ENCODE measurements at regions not wholly inside any gene's neighbourhood (a gene's known extent, or its start where the extent isn't known, plus 50 kb on each side); places are given as distances from the start of the nearest gene placed in this dataset.
"Not testable (repeated sequence)": the region's sequence is repeated elsewhere in the genome, so short reads cannot be mapped to it uniquely, and the experiment has no call there.

- H3K36me3 Mint-ChIP-seq (ENCODE audit: insufficient read depth in 1 of 3, low read depth in 3 of 3) = peaks cover 9 to 14% (median 12%) of the 10 kb centered on the region in 3 experiments
- WGBS (ENCODE audit: extremely low coverage, insufficient read length, low lambda C conversion rate) = no CpG with 5 or more reads among the region's 7 CpGs
- no peak overlapping the region for H3K23ac ChIP-seq (ENCODE audit: insufficient read length, low read depth, low read length)
These were observed 250.5 kb downstream of the DSC3 start for GRCh38 chr18:30792051-30792450.

GRCh38 chr18:30788411-30788991 is 254.0 kb downstream of the DSC3 start:
- not testable (repeated sequence) for H3K27ac ChIP-seq (ENCODE audit: insufficient read length, low read depth, low read length); H2BK15ac ChIP-seq (ENCODE audit: low read depth, low read length); H2AK5ac ChIP-seq (ENCODE audit: insufficient read length, low read length); H4K20me1 ChIP-seq (ENCODE audit: control insufficient read depth, insufficient read depth, insufficient read length); H3T11ph ChIP-seq (ENCODE audit: low read length); H3K23me2 ChIP-seq (ENCODE audit: insufficient read length, low read depth, low read length, poor library complexity, severe bottlenecking); H3K79me1 ChIP-seq (ENCODE audit: insufficient read depth, low read depth, low read length, poor library complexity, severe bottlenecking); H3K4me1 ChIP-seq (ENCODE audit: insufficient read depth, low read length); H3K27me3 ChIP-seq (ENCODE audit: insufficient read depth, low read length); H3K18ac ChIP-seq (ENCODE audit: insufficient read length, low read depth, low read length); H3K27me3 Mint-ChIP-seq (ENCODE audit: low read depth); H3K79me2 ChIP-seq (ENCODE audit: insufficient read depth, low read length); H3K56ac ChIP-seq (ENCODE audit: insufficient read length, low read depth, low read length); H3K4ac ChIP-seq (ENCODE audit: low read depth, low read length); H2AFZ ChIP-seq (ENCODE audit: low read length); H3K4me2 ChIP-seq (ENCODE audit: insufficient read depth, insufficient read length, low read length); H3K9ac ChIP-seq (ENCODE audit: extremely low read depth, insufficient read length, low read length); H2BK12ac ChIP-seq (ENCODE audit: insufficient read length, low read depth, low read length); H2BK120ac ChIP-seq (ENCODE audit: low read depth, low read length, poor library complexity, severe bottlenecking); H3K4me3 Mint-ChIP-seq; DNase-seq; H3K27ac Mint-ChIP-seq; H3K4me1 Mint-ChIP-seq; H4K91ac ChIP-seq (ENCODE audit: insufficient read length, low read depth, low read length); H3K23ac ChIP-seq (ENCODE audit: insufficient read length, low read depth, low read length); H3K14ac ChIP-seq (ENCODE audit: insufficient read depth, low read length); H2BK20ac ChIP-seq (ENCODE audit: low read depth, low read length, poor library complexity, severe bottlenecking); H4K5ac ChIP-seq (ENCODE audit: insufficient read length, low read depth, low read length); H3K9me3 ChIP-seq (ENCODE audit: control insufficient read depth, low read depth, low read length); H4K8ac ChIP-seq (replicated peaks; ENCODE audit: insufficient read length, low read depth, low read length); H2BK5ac ChIP-seq (ENCODE audit: insufficient read length, low read length)
- Mint-ChIP-seq H3K36me3 (ENCODE audit: insufficient read depth in 1 of 3, low read depth in 3 of 3) (peaks cover 12 to 28% (median 23%) of the 10 kb centered on the region in 3 experiments), H3K9me3 (peaks cover 18 to 32% of the 10 kb centered on the region in 2 experiments)
- WGBS (ENCODE audit: extremely low coverage, insufficient read length, low lambda C conversion rate) = no CpG with 5 or more reads among the region's 22 CpGs

More at GRCh38 chr18:30792051-30792450, 250.5 kb downstream of the DSC3 start:
- no peak for DNase-seq
- Histone ChIP-seq H2AK5ac (ENCODE audit: insufficient read length, low read length) (no peak overlapping the region), H4K20me1 (ENCODE audit: control insufficient read depth, insufficient read depth, insufficient read length) (no peaks in the 10 kb centered on the region), H3K9ac (ENCODE audit: extremely low read depth, insufficient read length, low read length) (no peak overlapping the region), H2AFZ (ENCODE audit: low read length) (no peak overlapping the region), H3K27ac (ENCODE audit: insufficient read length, low read depth, low read length) (no peak overlapping the region), H3K56ac (ENCODE audit: insufficient read length, low read depth, low read length) (no peak overlapping the region), H3K27me3 (ENCODE audit: insufficient read depth, low read length) (no peaks in the 10 kb centered on the region), H2BK20ac (ENCODE audit: low read depth, low read length, poor library complexity, severe bottlenecking) (no peak overlapping the region), H3K79me1 (ENCODE audit: insufficient read depth, low read depth, low read length, poor library complexity, severe bottlenecking) (no peaks in the 10 kb centered on the region), H4K91ac (ENCODE audit: insufficient read length, low read depth, low read length) (no peak overlapping the region), H4K5ac (ENCODE audit: insufficient read length, low read depth, low read length) (no peak overlapping the region), H3K4ac (ENCODE audit: low read depth, low read length) (no peak overlapping the region), H3K23me2 (ENCODE audit: insufficient read length, low read depth, low read length, poor library complexity, severe bottlenecking) (no peaks in the 10 kb centered on the region), H3K9me3 (ENCODE audit: control insufficient read depth, low read depth, low read length) (no peaks in the 10 kb centered on the region), H2BK12ac (ENCODE audit: insufficient read length, low read depth, low read length) (no peak overlapping the region), H2BK15ac (ENCODE audit: low read depth, low read length) (no peak overlapping the region), H4K8ac (replicated peaks; ENCODE audit: insufficient read length, low read depth, low read length) (no peak overlapping the region), H3K4me2 (ENCODE audit: insufficient read depth, insufficient read length, low read length) (no peak overlapping the region), H3K4me1 (ENCODE audit: insufficient read depth, low read length) (no peaks in the 10 kb centered on the region), H3K14ac (ENCODE audit: insufficient read depth, low read length) (no peak overlapping the region), H2BK5ac (ENCODE audit: insufficient read length, low read length) (no peak overlapping the region), H3T11ph (ENCODE audit: low read length) (no peak overlapping the region), H3K79me2 (ENCODE audit: insufficient read depth, low read length) (no peaks in the 10 kb centered on the region), H2BK120ac (ENCODE audit: low read depth, low read length, poor library complexity, severe bottlenecking) (no peak overlapping the region), H3K18ac (ENCODE audit: insufficient read length, low read depth, low read length) (no peak overlapping the region)
- peaks cover 6% of the 10 kb centered on the region; the same call in 1 of the 2 replicates for H3K27me3 Mint-ChIP-seq (ENCODE audit: low read depth)
- no peak for TF ChIP-seq CTCF (conservative IDR thresholded peaks at IDR 0.05)
- H3K4me1 Mint-ChIP-seq = peaks cover 3 to 7% of the 10 kb centered on the region in 2 experiments; a peak in 1 of 4 replicates
- no peak overlapping the region for H3K4me3 Mint-ChIP-seq
- no peak overlapping the region for H3K27ac Mint-ChIP-seq
- H3K9me3 Mint-ChIP-seq = peaks cover 9 to 15% of the 10 kb centered on the region in 2 experiments
